Right lobe of liver (tissue), 6 donors: ENCODE measurements at regions not wholly inside any gene's neighbourhood (a gene's known extent, or its start where the extent isn't known, plus 50 kb on each side); places are given as distances from the start of the nearest gene placed in this dataset.

ENCODE experiments used
- ATAC-seq, 4 donors: fragments of 200-7000 bp; cut with Tn5 transposase; one replicate each; pipeline ENCODE4 v1.9.1; 2020; ENCODE audit warnings: mild to moderate bottlenecking in 4 of 4, moderate library complexity in 4 of 4
- DNase-seq, 3 donors: peaks; one replicate each; pipeline ENCODE4 v3.0.0-alpha.2; 2020
- H3K27ac ChIP-seq, 3 donors: fragments of 200-600 bp; one replicate each; pipeline ENCODE4 v1.8.0; 2022
- H3K27me3 ChIP-seq, 2 donors: fragments of 200-600 bp; one replicate each; pipeline ENCODE4 v1.8.0; 2022
- H3K36me3 ChIP-seq, 4 donors: fragments of 200-600 bp; sonication (generic) in 1 of 4; one replicate each; pipeline versions ENCODE4 v1.5.1 to v1.8.0; 2017 to 2022; ENCODE audit warnings: control low read depth in 1 of 4
- H3K4me1 ChIP-seq, 4 donors: fragments of 200-600 bp; sonication (generic) in 1 of 4; one replicate each; pipeline versions ENCODE4 v1.5.1 to v1.8.0; 2017 to 2022; ENCODE audit warnings: control low read depth in 1 of 4
- H3K4me3 ChIP-seq, 3 donors: fragments of 200-600 bp; one replicate each; pipeline ENCODE4 v1.8.0; 2022
- H3K9me3 ChIP-seq, 4 donors: fragments of 200-600 bp; sonication (generic) in 1 of 4; one replicate each; pipeline versions ENCODE4 v1.5.1 to v1.8.0; 2017 to 2022; ENCODE audit warnings: control low read depth in 1 of 4
- POLR2A ChIP-seq: fragments of 450-650 bp; IDR thresholded peaks from one replicate; pipeline ENCODE4 v1.6.1; 2017; ENCODE audit warnings: antibody characterized with exemption, mild to moderate bottlenecking
- WGBS: methylation state at CpG from one replicate; pipeline ENCODE4 v1.1.6; 2018; ENCODE audit warnings: low coverage, low lambda C conversion rate; ENCODE audit not compliant: insufficient coverage; ENCODE audit errors: missing lambda C conversion rate; 5-methylcytosine and 5-hydroxymethylcytosine counted together
- intact Hi-C, 2 donors: fragments of 100-400 bp; cut with DNase I; formaldehyde crosslinking; loops; one replicate each; pipeline versions ENCODE4 v1.11.2 to v1.14.1; 2022
- TF ChIP-seq, protein P1 (sequence below), 4 donors: fragments of 200-600 bp in 3 of 4; fragments of 450-650 bp in 1 of 4; IDR thresholded peaks; one replicate each; pipeline versions ENCODE4 v1.5.1 to v1.8.0; 2016 to 2022; ENCODE audit warnings: antibody characterized with exemption in 4 of 4, mild to moderate bottlenecking in 2 of 4
- donor health status: DM: no; HTN: yes; CAD: no.
- donor health status: DM: no; HTN: no; CAD: no.
- donor health status: DM: no; HTN: no; CAD: no.
- donor health status: DM: no; HTN: yes; CAD: no.
- donor health status: DM: no; HTN: yes; CAD: no.

DNA sequence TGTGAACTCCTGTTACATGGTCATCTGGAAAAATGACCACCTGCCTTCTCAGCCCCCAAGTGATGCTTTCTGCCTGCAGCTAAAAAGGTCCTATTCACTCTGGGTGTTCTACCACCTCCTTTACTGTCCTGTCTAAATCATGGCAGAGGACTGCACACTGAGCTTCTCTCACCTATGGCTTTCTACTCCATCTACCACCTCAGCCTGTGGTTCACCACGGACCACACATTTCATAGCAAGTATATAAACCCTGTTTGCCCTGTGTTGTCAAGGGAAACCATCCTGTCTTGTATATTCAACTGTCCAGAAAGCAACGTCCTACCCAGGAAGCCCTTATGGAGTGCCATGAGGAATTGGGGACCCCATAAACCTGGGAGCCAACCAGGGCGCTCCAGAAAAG is 167.4 kb upstream of the ITGA1 start:
- 54% methylated on average over 3 of the region's 3 CpGs for WGBS

DNA sequence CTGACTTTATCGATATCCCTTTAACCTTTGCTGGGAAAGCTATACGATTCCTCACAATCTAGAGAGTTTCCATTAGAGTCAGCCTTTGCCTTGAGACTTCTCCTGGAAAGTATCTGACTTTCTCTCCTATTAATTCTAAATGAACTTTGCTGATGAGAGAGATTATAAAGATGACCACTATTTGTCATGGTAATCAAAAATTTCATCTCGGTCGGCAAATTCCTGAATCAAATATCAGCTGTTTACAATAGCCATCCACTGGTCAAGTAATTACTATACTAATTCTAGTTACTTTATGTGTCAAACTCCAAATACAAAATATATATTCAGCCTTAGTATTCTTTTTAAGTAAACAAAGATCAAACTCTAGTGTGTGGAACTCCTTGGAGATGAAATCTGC is 164.4 kb upstream of the ITGA1 start:
- Histone ChIP-seq H3K27ac (no peak overlapping the region), H3K4me1 (no peaks in the 10 kb centered on the region), H3K36me3 (no peaks in the 10 kb centered on the region), H3K9me3 (no peaks in the 10 kb centered on the region), H3K27me3 (no peaks in the 10 kb centered on the region), H3K4me3 (no peak overlapping the region)
- no peak for DNase-seq
- intact Hi-C loops: no loop called here
- 28% methylated on average over 4 of the region's 4 CpGs for WGBS
- TF ChIP-seq, protein P1, sequence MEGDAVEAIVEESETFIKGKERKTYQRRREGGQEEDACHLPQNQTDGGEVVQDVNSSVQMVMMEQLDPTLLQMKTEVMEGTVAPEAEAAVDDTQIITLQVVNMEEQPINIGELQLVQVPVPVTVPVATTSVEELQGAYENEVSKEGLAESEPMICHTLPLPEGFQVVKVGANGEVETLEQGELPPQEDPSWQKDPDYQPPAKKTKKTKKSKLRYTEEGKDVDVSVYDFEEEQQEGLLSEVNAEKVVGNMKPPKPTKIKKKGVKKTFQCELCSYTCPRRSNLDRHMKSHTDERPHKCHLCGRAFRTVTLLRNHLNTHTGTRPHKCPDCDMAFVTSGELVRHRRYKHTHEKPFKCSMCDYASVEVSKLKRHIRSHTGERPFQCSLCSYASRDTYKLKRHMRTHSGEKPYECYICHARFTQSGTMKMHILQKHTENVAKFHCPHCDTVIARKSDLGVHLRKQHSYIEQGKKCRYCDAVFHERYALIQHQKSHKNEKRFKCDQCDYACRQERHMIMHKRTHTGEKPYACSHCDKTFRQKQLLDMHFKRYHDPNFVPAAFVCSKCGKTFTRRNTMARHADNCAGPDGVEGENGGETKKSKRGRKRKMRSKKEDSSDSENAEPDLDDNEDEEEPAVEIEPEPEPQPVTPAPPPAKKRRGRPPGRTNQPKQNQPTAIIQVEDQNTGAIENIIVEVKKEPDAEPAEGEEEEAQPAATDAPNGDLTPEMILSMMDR (IDR thresholded peaks at IDR 0.05): no peak
- TF ChIP-seq POLR2A: no peak
- no peak for ATAC-seq

More for the DNA sequence above, 167.4 kb upstream of the ITGA1 start:
- no peak for ATAC-seq
- Histone ChIP-seq H3K9me3 (no peaks in the 10 kb centered on the region), H3K27me3 (no peaks in the 10 kb centered on the region), H3K4me3 (no peak overlapping the region), H3K27ac (no peak overlapping the region), H3K4me1 (no peaks in the 10 kb centered on the region), H3K36me3 (no peaks in the 10 kb centered on the region)
- DNase-seq: no peak
- intact Hi-C loops: no loop called here
- no peak for TF ChIP-seq POLR2A
- TF ChIP-seq, protein P1 (IDR thresholded peaks at IDR 0.05): no peak

DNA sequence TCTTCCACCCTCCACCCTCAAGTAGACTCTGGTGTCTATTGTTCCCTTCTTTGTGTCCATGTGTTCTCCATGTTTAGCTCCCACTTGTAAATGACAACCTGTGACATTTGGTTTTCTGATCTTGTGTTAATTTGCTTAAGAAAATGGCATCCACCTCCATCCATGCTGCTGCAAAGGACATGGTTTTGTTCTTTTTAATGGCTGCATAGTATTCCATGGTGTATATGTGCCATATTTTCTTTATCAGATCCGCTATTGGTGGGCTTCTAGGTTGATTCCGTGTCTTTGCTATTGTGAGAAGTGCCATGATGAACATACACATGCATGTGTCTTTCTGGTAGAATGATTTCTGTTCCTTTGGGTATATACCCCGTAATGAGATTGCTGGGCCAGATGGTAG is 163.4 kb upstream of the ITGA1 start:
- no peaks in the 10 kb centered on the region for H3K4me1 ChIP-seq
- H3K27ac ChIP-seq: no peak overlapping the region

DNA sequence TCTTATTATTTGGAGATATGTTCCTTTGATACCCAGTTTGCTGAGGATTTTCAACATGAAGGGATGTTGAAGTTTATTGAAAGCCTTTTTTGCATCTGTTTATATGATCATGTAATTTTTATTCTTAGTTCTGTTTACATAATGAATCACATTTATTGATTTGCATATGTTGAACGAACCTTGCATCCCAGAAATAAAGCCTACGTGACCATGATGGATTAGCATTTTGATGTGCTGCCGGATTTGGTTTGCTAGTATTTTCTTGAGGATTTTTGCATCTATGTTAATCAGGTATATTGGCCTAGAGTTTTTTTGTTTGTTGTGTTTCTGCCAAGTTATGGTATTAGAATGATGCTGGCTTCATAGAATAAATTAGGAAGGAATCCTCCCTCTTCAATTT is 161.4 kb upstream of the ITGA1 start:
- H3K9me3 ChIP-seq: no peaks in the 10 kb centered on the region
- DNase-seq (no peak), ATAC-seq (no peak)
- 55% methylated on average over 3 of the region's 3 CpGs for WGBS
- H3K4me1 ChIP-seq: no peaks in the 10 kb centered on the region
- no peaks in the 10 kb centered on the region for H3K36me3 ChIP-seq
- TF ChIP-seq POLR2A: no peak
- TF ChIP-seq, protein P1 (IDR thresholded peaks at IDR 0.05): no peak
- intact Hi-C loops: no loop called here
- H3K27ac ChIP-seq: no peak overlapping the region
- no peaks in the 10 kb centered on the region for H3K27me3 ChIP-seq
- H3K4me3 ChIP-seq: no peak overlapping the region

More for the DNA sequence above, 163.4 kb upstream of the ITGA1 start:
- DNase-seq (no peak), ATAC-seq (no peak)
- Histone ChIP-seq H3K36me3 (no peaks in the 10 kb centered on the region), H3K27me3 (no peaks in the 10 kb centered on the region), H3K4me3 (no peak overlapping the region), H3K9me3 (no peaks in the 10 kb centered on the region)
- intact Hi-C loops: no loop called here
- TF ChIP-seq POLR2A: no peak
- TF ChIP-seq, protein P1 (IDR thresholded peaks at IDR 0.05): no peak
- 69% methylated on average over 3 of the region's 3 CpGs for WGBS

DNA sequence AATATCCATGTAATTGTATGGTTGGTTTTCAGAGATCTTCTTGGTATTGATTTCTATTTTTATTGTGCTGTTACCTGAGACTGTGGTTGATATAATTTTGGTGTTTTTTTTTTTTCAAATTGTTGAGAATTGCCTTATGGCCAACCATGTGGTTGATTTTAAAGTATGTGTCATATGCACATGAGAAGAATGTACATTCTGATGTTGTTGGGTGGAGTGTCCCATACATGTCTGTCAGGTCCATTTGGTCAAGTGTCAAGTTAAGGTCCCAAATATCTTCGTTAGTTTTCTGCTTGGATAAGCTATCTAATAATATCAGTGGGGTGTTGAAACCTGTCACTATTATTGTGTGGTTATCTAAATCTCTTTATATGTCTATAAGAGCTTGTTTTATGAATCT is 160.0 kb upstream of the ITGA1 start:
- Histone ChIP-seq H3K4me1 (no peaks in the 10 kb centered on the region), H3K4me3 (no peak overlapping the region), H3K27me3 (no peaks in the 10 kb centered on the region), H3K9me3 (no peaks in the 10 kb centered on the region), H3K27ac (no peak overlapping the region), H3K36me3 (no peaks in the 10 kb centered on the region)
- DNase-seq (no peak), ATAC-seq (no peak)
- intact Hi-C loops: no loop called here
- TF ChIP-seq, protein P1 (IDR thresholded peaks at IDR 0.05): no peak
- TF ChIP-seq POLR2A: no peak
- WGBS: 45% methylated on average over 1 of the region's 1 CpG
